ENCODE measurements at regions not wholly inside any gene's neighbourhood (a gene's known extent, or its start where the extent isn't known, plus 50 kb on each side); places are given as distances from the start of the nearest gene placed in this dataset.
"Not testable (repeated sequence)": the region's sequence is repeated elsewhere in the genome, so short reads cannot be mapped to it uniquely, and the experiment has no call there.

DNA sequence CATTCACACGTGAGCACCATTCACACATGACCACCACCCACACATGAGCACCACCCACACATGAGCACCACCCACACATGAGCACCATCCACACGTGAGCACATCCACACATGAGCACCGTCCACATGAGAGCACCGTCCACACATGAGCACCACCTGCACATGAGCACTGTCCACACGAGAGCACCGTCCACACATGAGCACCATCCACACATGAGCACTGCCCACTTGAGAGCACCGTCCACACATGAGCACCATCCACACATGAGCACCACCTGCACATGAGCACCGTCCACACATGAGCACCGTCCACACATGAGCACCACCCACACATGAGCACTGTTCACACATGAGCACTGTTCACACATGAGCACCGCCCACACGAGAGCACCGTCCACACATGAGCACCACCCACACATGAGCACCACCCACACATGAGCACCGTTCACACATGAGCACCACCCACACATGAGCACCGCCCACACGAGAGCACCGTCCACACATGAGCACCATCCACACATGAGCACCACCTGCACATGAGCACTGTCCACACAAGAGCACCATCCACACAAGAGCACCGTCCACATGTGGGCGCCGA is 471.3 kb upstream of the SALL3 start:
- TF ChIP-seq, protein P1, sequence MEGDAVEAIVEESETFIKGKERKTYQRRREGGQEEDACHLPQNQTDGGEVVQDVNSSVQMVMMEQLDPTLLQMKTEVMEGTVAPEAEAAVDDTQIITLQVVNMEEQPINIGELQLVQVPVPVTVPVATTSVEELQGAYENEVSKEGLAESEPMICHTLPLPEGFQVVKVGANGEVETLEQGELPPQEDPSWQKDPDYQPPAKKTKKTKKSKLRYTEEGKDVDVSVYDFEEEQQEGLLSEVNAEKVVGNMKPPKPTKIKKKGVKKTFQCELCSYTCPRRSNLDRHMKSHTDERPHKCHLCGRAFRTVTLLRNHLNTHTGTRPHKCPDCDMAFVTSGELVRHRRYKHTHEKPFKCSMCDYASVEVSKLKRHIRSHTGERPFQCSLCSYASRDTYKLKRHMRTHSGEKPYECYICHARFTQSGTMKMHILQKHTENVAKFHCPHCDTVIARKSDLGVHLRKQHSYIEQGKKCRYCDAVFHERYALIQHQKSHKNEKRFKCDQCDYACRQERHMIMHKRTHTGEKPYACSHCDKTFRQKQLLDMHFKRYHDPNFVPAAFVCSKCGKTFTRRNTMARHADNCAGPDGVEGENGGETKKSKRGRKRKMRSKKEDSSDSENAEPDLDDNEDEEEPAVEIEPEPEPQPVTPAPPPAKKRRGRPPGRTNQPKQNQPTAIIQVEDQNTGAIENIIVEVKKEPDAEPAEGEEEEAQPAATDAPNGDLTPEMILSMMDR (IDR thresholded peaks at IDR 0.05), result not testable (repeated sequence)
- not testable (repeated sequence) for TF ChIP-seq POLR2A (IDR thresholded peaks at IDR 0.05)
